SK-N-SH (cell line): ENCODE measurements at regions not wholly inside any gene's neighbourhood (a gene's known extent, or its start where the extent isn't known, plus 50 kb on each side); places are given as distances from the start of the nearest gene placed in this dataset.

ENCODE experiments used
- CTCF ChIA-PET: fragments of 300-600, 350-600 bp; formaldehyde crosslinking; extraction: SDS; loops from one replicate; lab custom pipeline; 2021; lab: Yijun Ruan, JAX
- POLR2A ChIA-PET: fragments of 350-600 bp; sonication (Branson Sonifier 250); formaldehyde crosslinking; extraction: SDS; loops from one replicate; lab custom pipeline; 2020; ENCODE audit warnings: antibody characterized with exemption, inconsistent platforms; lab: Yijun Ruan, JAX
- DNase-seq: peaks from one replicate; pipeline ENCODE4 v3.0.0; 2012
- H2AFZ ChIP-seq: fragments of 200-600 bp; sonication (generic); 2 replicates; pipeline ENCODE4 v1.8.1; 2016; ENCODE audit warnings: antibody characterized with exemption, mild to moderate bottlenecking, low read depth
- H3F3A ChIP-seq: fragments of 200-600 bp; sonication (generic); replicated peaks from 2 replicates; pipeline ENCODE3; 2016; ENCODE audit warnings: antibody characterized with exemption, mild to moderate bottlenecking; ENCODE audit not compliant: insufficient read depth
- H3K27ac ChIP-seq, 2 experiments: fragments of 200-500 bp in 1 of 2; fragments of 200-600 bp in 1 of 2; sonication (Bioruptor generic) in 1 of 2; sonication (generic), shearing (Covaris generic) in 1 of 2; 2 replicates each; pipeline versions ENCODE4 v1.5.1 to v1.6.1; 2014 to 2016; ENCODE audit warnings: low read depth in 2 of 2, inconsistent platforms in 1 of 2, low read length in 1 of 2, mild to moderate bottlenecking in 1 of 2, mixed read lengths in 1 of 2
- H3K27me3 ChIP-seq: fragments of 200-600 bp; sonication (generic), shearing (Covaris generic); 2 replicates; pipeline ENCODE4 v1.6.1; 2016; ENCODE audit warnings: mixed run types; ENCODE audit not compliant: insufficient read depth
- H3K36me3 ChIP-seq, 2 experiments: fragments of 200-500 bp in 1 of 2; fragments of 200-600 bp in 1 of 2; sonication (Bioruptor generic) in 1 of 2; sonication (generic) in 1 of 2; replicated peaks in 1 of 2; 2 replicates each; pipeline versions ENCODE3 to v1.5.1; 2014 to 2016; ENCODE audit warnings: low read length in 1 of 2, mild to moderate bottlenecking in 1 of 2; ENCODE audit not compliant: insufficient read depth in 2 of 2, control insufficient read depth in 1 of 2
- H3K4me1 ChIP-seq, 2 experiments: fragments of 200-500 bp in 1 of 2; fragments of 200-600 bp in 1 of 2; sonication (Bioruptor generic) in 1 of 2; sonication (generic), shearing (Covaris generic) in 1 of 2; 2 replicates each; pipeline versions ENCODE4 v1.5.1 to v1.6.1; 2014 to 2016; ENCODE audit warnings: low read depth in 1 of 2, low read length in 1 of 2, mixed run types in 1 of 2; ENCODE audit not compliant: insufficient read depth in 2 of 2, control insufficient read depth in 1 of 2
- H3K4me2 ChIP-seq: fragments of 200-600 bp; sonication (generic), shearing (Covaris generic); 2 replicates; pipeline ENCODE4 v1.6.1; 2017; ENCODE audit warnings: mixed run types
- H3K4me3 ChIP-seq, 2 experiments: fragments of 200-500 bp in 1 of 2; fragments of 200-600 bp in 1 of 2; sonication (Bioruptor generic) in 1 of 2; sonication (generic), shearing (Covaris generic) in 1 of 2; 2 replicates each; pipeline versions ENCODE4 v1.5.1 to v1.8.1; 2014 to 2016; ENCODE audit warnings: low read depth in 2 of 2, inconsistent platforms in 1 of 2, low read length in 1 of 2, mild to moderate bottlenecking in 1 of 2, mixed read lengths in 1 of 2, moderate library complexity in 1 of 2
- H3K79me2 ChIP-seq: fragments of 200-600 bp; sonication (generic); 2 replicates; pipeline ENCODE4 v1.8.1; 2017; ENCODE audit warnings: mild to moderate bottlenecking; ENCODE audit not compliant: insufficient read depth
- H3K9ac ChIP-seq: fragments of 200-600 bp; sonication (generic); 2 replicates; pipeline ENCODE4 v1.6.1; 2017; ENCODE audit warnings: mixed run types
- H3K9me2 ChIP-seq: fragments of 200-600 bp; sonication (generic); 2 replicates; pipeline ENCODE4 v1.6.1; 2017; ENCODE audit warnings: mixed run types
- H3K9me3 ChIP-seq: fragments of 200-600 bp; sonication (generic); 2 replicates; pipeline ENCODE4 v1.6.1; 2017; ENCODE audit warnings: mixed run types, mild to moderate bottlenecking, moderate library complexity
- H4K20me1 ChIP-seq: fragments of 200-600 bp; sonication (generic); 2 replicates; pipeline ENCODE4 v1.6.1; 2017; ENCODE audit warnings: mild to moderate bottlenecking, mixed run types; ENCODE audit not compliant: insufficient read depth
- ELF1 ChIP-seq: IDR thresholded peaks from 2 replicates; pipeline ENCODE4 v1.4.0; 2012
- EZH2phosphoT487 ChIP-seq: fragments of 200-600 bp; sonication (generic); IDR thresholded peaks from 2 replicates; pipeline ENCODE4 v1.6.1; 2017; ENCODE audit warnings: low read depth, mixed run types, mild to moderate bottlenecking, antibody characterized with exemption, moderate library complexity, borderline replicate concordance
- FOSL2 ChIP-seq: IDR thresholded peaks from 2 replicates; pipeline ENCODE4 v1.4.0; 2012; ENCODE audit warnings: low read depth, mild to moderate bottlenecking, moderate library complexity, borderline replicate concordance
- GABPA ChIP-seq: IDR thresholded peaks from 2 replicates; pipeline ENCODE4 v1.4.0; 2012; ENCODE audit warnings: low read depth, mild to moderate bottlenecking
- GATA2 ChIP-seq: sonication (generic); formaldehyde crosslinking; IDR thresholded peaks from 2 replicates; pipeline ENCODE4 v1.5.0; 2020; ENCODE audit warnings: mild to moderate bottlenecking, missing genetic modification reagents
- IRF3 ChIP-seq: fragments of 150-350 bp; IDR thresholded peaks from 2 replicates; pipeline ENCODE4 v1.6.1; 2016; ENCODE audit warnings: mild to moderate bottlenecking, low read depth, low read length
- JUND ChIP-seq: IDR thresholded peaks from 2 replicates; pipeline ENCODE4 v1.4.0; 2012
- RAD21 ChIP-seq: IDR thresholded peaks from 2 replicates; pipeline ENCODE4 v1.6.1; 2012; ENCODE audit warnings: mild to moderate bottlenecking, low read length
- RFX5 ChIP-seq: IDR thresholded peaks from 2 replicates; pipeline ENCODE4 v1.6.1; 2012; ENCODE audit warnings: mild to moderate bottlenecking, improper control_type of control experiment, low read length
- RXRA ChIP-seq: IDR thresholded peaks from 2 replicates; pipeline ENCODE4 v1.4.0; 2012; ENCODE audit warnings: low read depth, mild to moderate bottlenecking, borderline replicate concordance
- USF2 ChIP-seq: fragments of 150-350 bp; IDR thresholded peaks from 2 replicates; pipeline ENCODE4 v1.6.1; 2017; ENCODE audit warnings: antibody characterized with exemption, low read length, low read depth, borderline replicate concordance
- YY1 ChIP-seq: IDR thresholded peaks from 2 replicates; pipeline ENCODE4 v1.4.0; 2012; ENCODE audit warnings: low read depth, mild to moderate bottlenecking
- WGBS: methylation state at CpG from one replicate; pipeline ENCODE4 v1.1.6; 2017; ENCODE audit warnings: low lambda C conversion rate; 5-methylcytosine and 5-hydroxymethylcytosine counted together
- TF ChIP-seq, protein P1 (sequence below): IDR thresholded peaks from 2 replicates; pipeline ENCODE4 v1.4.0; 2012; ENCODE audit warnings: low read depth
- TF ChIP-seq, protein P2 (sequence below): IDR thresholded peaks from 2 replicates; pipeline ENCODE4 v1.4.0; 2012; ENCODE audit warnings: low read depth, borderline replicate concordance
- TF ChIP-seq, protein P3 (sequence below): IDR thresholded peaks from 2 replicates; pipeline ENCODE4 v1.6.1; 2012; ENCODE audit warnings: mild to moderate bottlenecking, low read depth, low read length, moderate library complexity

GRCh38 chr12:125249932-125250331, 184.7 kb downstream of the AACS start:
- Histone ChIP-seq H4K20me1 (no peaks in the 10 kb centered on the region), H3K4me2 (no peak overlapping the region), H3K79me2 (no peaks in the 10 kb centered on the region), H3K9me3 (no peaks in the 10 kb centered on the region)
- POLR2A ChIA-PET: no interaction called here
- DNase-seq: no peak
- 16% methylated on average over 5 of the region's 7 CpGs for WGBS
- TF ChIP-seq, protein P1, sequence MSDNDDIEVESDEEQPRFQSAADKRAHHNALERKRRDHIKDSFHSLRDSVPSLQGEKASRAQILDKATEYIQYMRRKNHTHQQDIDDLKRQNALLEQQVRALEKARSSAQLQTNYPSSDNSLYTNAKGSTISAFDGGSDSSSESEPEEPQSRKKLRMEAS: no peak
- TF ChIP-seq IRF3 (no peak), RXRA (no peak)
- TF ChIP-seq, all 33 proteins: peak for 0
- no peak overlapping the region for H3K4me3 ChIP-seq
- no peaks in the 10 kb centered on the region for H3K9me2 ChIP-seq
- no peaks in the 10 kb centered on the region for H3F3A ChIP-seq
- no peaks in the 10 kb centered on the region for H3K27me3 ChIP-seq
- no peak overlapping the region for H2AFZ ChIP-seq
- no peaks in the 10 kb centered on the region for H3K4me1 ChIP-seq
- CTCF ChIA-PET: no interaction called here
- H3K9ac ChIP-seq: no peak overlapping the region
- no peaks in the 10 kb centered on the region for H3K36me3 ChIP-seq
- no peak overlapping the region for H3K27ac ChIP-seq

DNA sequence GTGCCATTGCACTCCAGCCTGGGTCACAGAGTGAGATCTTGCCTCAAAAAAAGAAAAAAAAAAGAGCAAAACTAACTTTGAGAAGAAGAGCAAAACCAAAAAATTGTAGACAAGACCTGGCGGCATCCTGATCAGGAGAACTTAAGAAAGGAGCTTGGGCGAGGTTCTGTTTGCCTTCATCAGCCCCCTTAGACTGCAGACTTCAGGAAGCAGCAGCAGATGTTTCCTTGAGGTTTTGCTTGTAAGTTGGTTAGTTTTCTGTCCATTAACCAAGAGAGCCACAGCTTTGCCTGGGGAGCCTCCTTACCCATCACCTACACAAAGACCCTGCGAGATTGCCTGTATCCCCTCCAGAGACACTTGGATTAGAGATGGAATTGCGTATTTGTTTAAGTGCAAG, 189.0 kb downstream of the AACS start:
- H3K4me3 ChIP-seq: no peak overlapping the region
- H2AFZ ChIP-seq: no peak overlapping the region
- no peak overlapping the region for H3K9ac ChIP-seq
- no peak for DNase-seq
- no peaks in the 10 kb centered on the region for H3F3A ChIP-seq
- H3K4me2 ChIP-seq: no peak overlapping the region
- POLR2A ChIA-PET: no interaction called here
- H3K79me2 ChIP-seq: no peaks in the 10 kb centered on the region
- H3K4me1 ChIP-seq: no peaks in the 10 kb centered on the region
- no peaks in the 10 kb centered on the region for H3K27me3 ChIP-seq
- WGBS: 39% methylated on average over 4 of the region's 4 CpGs
- CTCF ChIA-PET: interaction anchor here (0.6 to 0.7 kb wide), 2 partner anchors 10 to 71 kb away, joined by 3 to 5 read pairs; no protein-coding TSS in a partner anchor
- H3K9me3 ChIP-seq: no peaks in the 10 kb centered on the region
- TF ChIP-seq RFX5 (no peak), USF2 (no peak), EZH2phosphoT487 (no peak), RAD21 (no peak), JUND (no peak), FOSL2 (no peak), ELF1 (no peak), GABPA (no peak), GATA2 (CRISPR knock-in tag) (no peak), YY1 (no peak)
- TF ChIP-seq, protein P2, sequence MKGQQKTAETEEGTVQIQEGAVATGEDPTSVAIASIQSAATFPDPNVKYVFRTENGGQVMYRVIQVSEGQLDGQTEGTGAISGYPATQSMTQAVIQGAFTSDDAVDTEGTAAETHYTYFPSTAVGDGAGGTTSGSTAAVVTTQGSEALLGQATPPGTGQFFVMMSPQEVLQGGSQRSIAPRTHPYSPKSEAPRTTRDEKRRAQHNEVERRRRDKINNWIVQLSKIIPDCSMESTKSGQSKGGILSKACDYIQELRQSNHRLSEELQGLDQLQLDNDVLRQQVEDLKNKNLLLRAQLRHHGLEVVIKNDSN: no peak
- TF ChIP-seq, protein P3, sequence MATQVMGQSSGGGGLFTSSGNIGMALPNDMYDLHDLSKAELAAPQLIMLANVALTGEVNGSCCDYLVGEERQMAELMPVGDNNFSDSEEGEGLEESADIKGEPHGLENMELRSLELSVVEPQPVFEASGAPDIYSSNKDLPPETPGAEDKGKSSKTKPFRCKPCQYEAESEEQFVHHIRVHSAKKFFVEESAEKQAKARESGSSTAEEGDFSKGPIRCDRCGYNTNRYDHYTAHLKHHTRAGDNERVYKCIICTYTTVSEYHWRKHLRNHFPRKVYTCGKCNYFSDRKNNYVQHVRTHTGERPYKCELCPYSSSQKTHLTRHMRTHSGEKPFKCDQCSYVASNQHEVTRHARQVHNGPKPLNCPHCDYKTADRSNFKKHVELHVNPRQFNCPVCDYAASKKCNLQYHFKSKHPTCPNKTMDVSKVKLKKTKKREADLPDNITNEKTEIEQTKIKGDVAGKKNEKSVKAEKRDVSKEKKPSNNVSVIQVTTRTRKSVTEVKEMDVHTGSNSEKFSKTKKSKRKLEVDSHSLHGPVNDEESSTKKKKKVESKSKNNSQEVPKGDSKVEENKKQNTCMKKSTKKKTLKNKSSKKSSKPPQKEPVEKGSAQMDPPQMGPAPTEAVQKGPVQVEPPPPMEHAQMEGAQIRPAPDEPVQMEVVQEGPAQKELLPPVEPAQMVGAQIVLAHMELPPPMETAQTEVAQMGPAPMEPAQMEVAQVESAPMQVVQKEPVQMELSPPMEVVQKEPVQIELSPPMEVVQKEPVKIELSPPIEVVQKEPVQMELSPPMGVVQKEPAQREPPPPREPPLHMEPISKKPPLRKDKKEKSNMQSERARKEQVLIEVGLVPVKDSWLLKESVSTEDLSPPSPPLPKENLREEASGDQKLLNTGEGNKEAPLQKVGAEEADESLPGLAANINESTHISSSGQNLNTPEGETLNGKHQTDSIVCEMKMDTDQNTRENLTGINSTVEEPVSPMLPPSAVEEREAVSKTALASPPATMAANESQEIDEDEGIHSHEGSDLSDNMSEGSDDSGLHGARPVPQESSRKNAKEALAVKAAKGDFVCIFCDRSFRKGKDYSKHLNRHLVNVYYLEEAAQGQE: no peak
- H3K36me3 ChIP-seq: no peaks in the 10 kb centered on the region
- H3K9me2 ChIP-seq: no peaks in the 10 kb centered on the region
- H4K20me1 ChIP-seq: no peaks in the 10 kb centered on the region
- no peak overlapping the region for H3K27ac ChIP-seq
